H9 (cell line): ENCODE measurements at regions not wholly inside any gene's neighbourhood (a gene's known extent, or its start where the extent isn't known, plus 50 kb on each side); places are given as distances from the start of the nearest gene placed in this dataset.

ENCODE experiments used
- DNase-seq: peaks from one replicate; pipeline ENCODE4 v3.0.0-alpha.2; 2017
- H2AFZ ChIP-seq: one replicate; pipeline ENCODE4 v1.6.1; 2013; ENCODE audit warnings: mild to moderate bottlenecking, low read length, control low read depth, moderate library complexity
- H2AK5ac ChIP-seq: 2 replicates; pipeline ENCODE4 v1.6.1; 2013; ENCODE audit warnings: low read length, control low read depth, mixed read lengths; ENCODE audit not compliant: insufficient read length
- H2BK120ac ChIP-seq: one replicate; pipeline ENCODE4 v1.6.1; 2013; ENCODE audit warnings: low read depth, mild to moderate bottlenecking, low read length, control low read depth, inconsistent platforms; ENCODE audit not compliant: poor library complexity, severe bottlenecking
- H2BK12ac ChIP-seq: 2 replicates; pipeline ENCODE4 v1.6.1; 2013; ENCODE audit warnings: low read length, control low read depth, mixed read lengths, low read depth; ENCODE audit not compliant: insufficient read length
- H2BK15ac ChIP-seq: 2 replicates; pipeline ENCODE4 v1.6.1; 2013; ENCODE audit warnings: low read depth, low read length, control low read depth
- H2BK20ac ChIP-seq: one replicate; pipeline ENCODE4 v1.6.1; 2013; ENCODE audit warnings: low read depth, mild to moderate bottlenecking, low read length, control low read depth, inconsistent platforms; ENCODE audit not compliant: poor library complexity, severe bottlenecking
- H2BK5ac ChIP-seq: 2 replicates; pipeline ENCODE4 v1.6.1; 2013; ENCODE audit warnings: low read length, control low read depth, mixed read lengths; ENCODE audit not compliant: insufficient read length
- H3K14ac ChIP-seq: 2 replicates; pipeline ENCODE4 v1.6.1; 2013; ENCODE audit warnings: low read length, control low read depth; ENCODE audit not compliant: insufficient read depth
- H3K18ac ChIP-seq: 2 replicates; pipeline ENCODE4 v1.6.1; 2013; ENCODE audit warnings: low read depth, mild to moderate bottlenecking, mixed read lengths, low read length, control low read depth; ENCODE audit not compliant: insufficient read length
- H3K23ac ChIP-seq: 2 replicates; pipeline ENCODE4 v1.6.1; 2013; ENCODE audit warnings: low read length, control low read depth, mixed read lengths, low read depth; ENCODE audit not compliant: insufficient read length
- H3K23me2 ChIP-seq: 2 replicates; pipeline ENCODE4 v1.6.1; 2013; ENCODE audit warnings: low read depth, mild to moderate bottlenecking, mixed read lengths, low read length, control low read depth; ENCODE audit not compliant: insufficient read length, poor library complexity, severe bottlenecking
- H3K27ac ChIP-seq: 2 replicates; pipeline ENCODE4 v1.5.1; 2013; ENCODE audit warnings: low read length, control low read depth, mixed read lengths, low read depth; ENCODE audit not compliant: insufficient read length
- H3K27me3 ChIP-seq: 2 replicates; pipeline ENCODE4 v1.6.1; 2013; ENCODE audit warnings: low read length, control low read depth, inconsistent platforms; ENCODE audit not compliant: insufficient read depth
- H3K4ac ChIP-seq: 2 replicates; pipeline ENCODE4 v1.6.1; 2013; ENCODE audit warnings: low read depth, mild to moderate bottlenecking, control low read depth, inconsistent platforms, low read length, moderate library complexity
- H3K4me1 ChIP-seq: 2 replicates; pipeline ENCODE4 v1.6.1; 2013; ENCODE audit warnings: low read length, control low read depth, inconsistent platforms; ENCODE audit not compliant: insufficient read depth
- H3K4me2 ChIP-seq: 2 replicates; pipeline ENCODE4 v1.6.1; 2013; ENCODE audit warnings: low read length, control low read depth, mixed read lengths; ENCODE audit not compliant: insufficient read length, insufficient read depth
- H3K56ac ChIP-seq: 2 replicates; pipeline ENCODE4 v1.6.1; 2013; ENCODE audit warnings: low read depth, mild to moderate bottlenecking, mixed read lengths, low read length, control low read depth; ENCODE audit not compliant: insufficient read length
- H3K79me1 ChIP-seq: 2 replicates; pipeline ENCODE4 v1.6.1; 2013; ENCODE audit warnings: low read depth, mild to moderate bottlenecking, moderate library complexity, low read length, control low read depth, inconsistent platforms; ENCODE audit not compliant: insufficient read depth, poor library complexity, severe bottlenecking
- H3K79me2 ChIP-seq: 2 replicates; pipeline ENCODE4 v1.6.1; 2013; ENCODE audit warnings: low read length, control low read depth, inconsistent platforms; ENCODE audit not compliant: insufficient read depth
- H3K9ac ChIP-seq: 2 replicates; pipeline ENCODE4 v1.6.1; 2013; ENCODE audit warnings: low read length, control low read depth, mixed read lengths; ENCODE audit not compliant: insufficient read length; ENCODE audit errors: extremely low read depth
- H3K9me3 ChIP-seq: one replicate; pipeline ENCODE4 v1.6.1; 2013; ENCODE audit warnings: low read depth, low read length, inconsistent platforms; ENCODE audit not compliant: control insufficient read depth
- H3T11ph ChIP-seq: one replicate; pipeline ENCODE4 v1.6.1; 2013; ENCODE audit warnings: mild to moderate bottlenecking, low read length, control low read depth, inconsistent platforms
- H4K20me1 ChIP-seq: one replicate; pipeline ENCODE4 v1.6.1; 2013; ENCODE audit not compliant: control insufficient read depth, insufficient read length, insufficient read depth
- H4K5ac ChIP-seq: 2 replicates; pipeline ENCODE4 v1.6.1; 2013; ENCODE audit warnings: low read depth, mild to moderate bottlenecking, mixed read lengths, low read length, control low read depth; ENCODE audit not compliant: insufficient read length
- H4K8ac ChIP-seq: replicated peaks from 2 replicates; pipeline ENCODE4 v1.6.1; 2013; ENCODE audit warnings: low read length, control low read depth, mixed read lengths, low read depth; ENCODE audit not compliant: insufficient read length
- H4K91ac ChIP-seq: 2 replicates; pipeline ENCODE4 v1.6.1; 2013; ENCODE audit warnings: low read depth, mild to moderate bottlenecking, moderate library complexity, mixed read lengths, low read length, control low read depth; ENCODE audit not compliant: insufficient read length
- H3K27ac Mint-ChIP-seq, 3 experiments: 2 replicates in 2 of 3; 3 replicates in 1 of 3; pipeline ENCODE4 v1.8.0; 2020 to 2021; ENCODE audit warnings: mixed read lengths in 3 of 3, mild to moderate bottlenecking in 1 of 3, moderate library complexity in 1 of 3
- H3K27me3 Mint-ChIP-seq: 2 replicates; pipeline ENCODE4 v1.8.0; 2021; ENCODE audit warnings: low read depth, mild to moderate bottlenecking, moderate library complexity, mixed read lengths
- H3K36me3 Mint-ChIP-seq, 3 experiments: 2 replicates in 2 of 3; 3 replicates in 1 of 3; pipeline ENCODE4 v1.8.0; 2020 to 2021; ENCODE audit warnings: low read depth in 3 of 3, mixed read lengths in 3 of 3; ENCODE audit not compliant: insufficient read depth in 1 of 3
- H3K4me1 Mint-ChIP-seq, 2 experiments: 2 replicates each; pipeline ENCODE4 v1.8.0; 2020; ENCODE audit warnings: mixed read lengths in 2 of 2
- H3K4me3 Mint-ChIP-seq, 2 experiments: 2 replicates in 1 of 2; 3 replicates in 1 of 2; pipeline ENCODE4 v1.8.0; 2020 to 2021; ENCODE audit warnings: mild to moderate bottlenecking in 2 of 2, mixed read lengths in 2 of 2, moderate library complexity in 1 of 2
- H3K9me3 Mint-ChIP-seq, 2 experiments: 2 replicates in 1 of 2; 3 replicates in 1 of 2; pipeline ENCODE4 v1.8.0; 2020; ENCODE audit warnings: mild to moderate bottlenecking in 2 of 2, mixed read lengths in 2 of 2, moderate library complexity in 1 of 2
- WGBS: extraction: QIAGEN DNeasy Blood & Tissue Kit; methylation state at CpG from one replicate; pipeline ENCODE4 v1.1.7; 2013; ENCODE audit warnings: missing lambda C conversion rate, low lambda C conversion rate, mixed read lengths; ENCODE audit not compliant: insufficient read length; ENCODE audit errors: extremely low coverage; 5-methylcytosine and 5-hydroxymethylcytosine counted together
- TF ChIP-seq, protein P1 (sequence below): fragments of 200-600 bp; sonication (generic); conservative IDR thresholded peaks from 3 replicates; pipeline ENCODE4 v1.8.0; 2021; ENCODE audit warnings: antibody characterized with exemption, mild to moderate bottlenecking

DNA sequence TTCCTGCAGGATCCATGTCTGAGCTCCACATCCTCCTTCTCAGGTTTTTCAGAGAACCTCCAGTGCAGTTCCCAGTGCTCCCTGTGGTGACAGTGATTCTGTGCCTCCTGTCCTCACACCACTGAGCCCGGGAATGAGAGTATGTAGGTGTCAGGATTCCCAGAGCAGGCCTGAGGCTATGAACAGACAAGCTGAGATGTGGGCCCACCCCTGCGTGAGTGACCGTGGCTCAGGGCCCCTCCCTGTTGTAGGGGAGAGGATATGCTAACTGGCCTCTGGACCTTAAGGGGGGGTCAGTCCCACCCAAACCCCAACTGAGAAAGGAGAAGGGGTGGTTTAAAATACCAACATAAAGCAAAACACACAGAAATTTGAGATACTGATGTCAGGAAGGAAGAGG, 104.8 kb upstream of the RAB12 start:
- H3K23me2 ChIP-seq: no peaks in the 10 kb centered on the region
- H3K27me3 Mint-ChIP-seq: no peaks in the 10 kb centered on the region
- no peaks in the 10 kb centered on the region for H3K9me3 ChIP-seq
- no peaks in the 10 kb centered on the region for H3K9me3 Mint-ChIP-seq
- no peak overlapping the region for H3K18ac ChIP-seq
- H3K36me3 Mint-ChIP-seq: no peaks in the 10 kb centered on the region
- no peak for DNase-seq
- H3K23ac ChIP-seq: no peak overlapping the region
- no peak overlapping the region for H3K4ac ChIP-seq
- H4K8ac ChIP-seq: no peak overlapping the region
- no peak overlapping the region for H3K9ac ChIP-seq
- no peak overlapping the region for H4K91ac ChIP-seq
- no peak overlapping the region for H3K4me2 ChIP-seq
- no peak overlapping the region for H2AFZ ChIP-seq
- H2BK5ac ChIP-seq: no peak overlapping the region
- no peak overlapping the region for H3K56ac ChIP-seq
- no peak overlapping the region for H2AK5ac ChIP-seq
- H3K14ac ChIP-seq: no peak overlapping the region
- H2BK20ac ChIP-seq: no peak overlapping the region
- H4K20me1 ChIP-seq: no peaks in the 10 kb centered on the region
- peaks cover 0 to 2% of the 10 kb centered on the region in 2 experiments; a peak in 1 of 4 replicates for H3K4me1 Mint-ChIP-seq
- H3K4me3 Mint-ChIP-seq: no peak overlapping the region
- H3K27ac Mint-ChIP-seq: no peak overlapping the region
- H3K79me1 ChIP-seq: no peaks in the 10 kb centered on the region
- TF ChIP-seq, protein P1, sequence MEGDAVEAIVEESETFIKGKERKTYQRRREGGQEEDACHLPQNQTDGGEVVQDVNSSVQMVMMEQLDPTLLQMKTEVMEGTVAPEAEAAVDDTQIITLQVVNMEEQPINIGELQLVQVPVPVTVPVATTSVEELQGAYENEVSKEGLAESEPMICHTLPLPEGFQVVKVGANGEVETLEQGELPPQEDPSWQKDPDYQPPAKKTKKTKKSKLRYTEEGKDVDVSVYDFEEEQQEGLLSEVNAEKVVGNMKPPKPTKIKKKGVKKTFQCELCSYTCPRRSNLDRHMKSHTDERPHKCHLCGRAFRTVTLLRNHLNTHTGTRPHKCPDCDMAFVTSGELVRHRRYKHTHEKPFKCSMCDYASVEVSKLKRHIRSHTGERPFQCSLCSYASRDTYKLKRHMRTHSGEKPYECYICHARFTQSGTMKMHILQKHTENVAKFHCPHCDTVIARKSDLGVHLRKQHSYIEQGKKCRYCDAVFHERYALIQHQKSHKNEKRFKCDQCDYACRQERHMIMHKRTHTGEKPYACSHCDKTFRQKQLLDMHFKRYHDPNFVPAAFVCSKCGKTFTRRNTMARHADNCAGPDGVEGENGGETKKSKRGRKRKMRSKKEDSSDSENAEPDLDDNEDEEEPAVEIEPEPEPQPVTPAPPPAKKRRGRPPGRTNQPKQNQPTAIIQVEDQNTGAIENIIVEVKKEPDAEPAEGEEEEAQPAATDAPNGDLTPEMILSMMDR: no peak
- no peak overlapping the region for H2BK12ac ChIP-seq
- H3K79me2 ChIP-seq: no peaks in the 10 kb centered on the region
- H2BK15ac ChIP-seq: no peak overlapping the region
- no peaks in the 10 kb centered on the region for H3K27me3 ChIP-seq
- H2BK120ac ChIP-seq: no peak overlapping the region
- H3K4me1 ChIP-seq: no peaks in the 10 kb centered on the region
- no peak overlapping the region for H3T11ph ChIP-seq
- no CpG with 5 or more reads among the region's 3 CpGs for WGBS
- H4K5ac ChIP-seq: no peak overlapping the region
- no peak overlapping the region for H3K27ac ChIP-seq
